Endothelial cell of umbilical vein (primary cell): ENCODE measurements at regions not wholly inside any gene's neighbourhood (a gene's known extent, or its start where the extent isn't known, plus 50 kb on each side); places are given as distances from the start of the nearest gene placed in this dataset.

Experiments
- BruUV-seq: library from RNA; stranded (reverse); fragments of 400-500 nt; replicated peaks from 2 replicates; lab custom pipeline; 2021; lab: Mats Ljungman, UMichigan
- CTCF ChIA-PET: fragments of 300-600, 350-600 bp; sonication (Branson Sonifier 250); formaldehyde crosslinking; loops from one replicate; lab custom pipeline; 2021; ENCODE audit warnings: antibody characterized with exemption, inconsistent platforms; lab: Charles Lee
- POLR2A ChIA-PET: fragments of 300-600, 350-600 bp; sonication (Branson Sonifier 250); formaldehyde crosslinking; loops from one replicate; lab custom pipeline; 2021; ENCODE audit warnings: antibody characterized with exemption, inconsistent platforms; lab: Charles Lee
- DNase-seq: peaks from one replicate; pipeline ENCODE4 v3.0.0-alpha.2; 2011; ENCODE audit warnings: low read depth, low spot score
- FAIRE-seq: peaks from 2 replicates; lab custom pipeline; 2011; peaks lifted over from hg19 to GRCh38; lab: Jason Lieb, UNC
- H2AFZ ChIP-seq: 2 replicates; pipeline ENCODE4 v1.6.0; 2012; ENCODE audit warnings: low read depth, low read length, control low read depth, inconsistent platforms
- H3K27ac ChIP-seq: 2 replicates; pipeline ENCODE4 v1.5.1; 2011; ENCODE audit warnings: low read depth, mild to moderate bottlenecking, control low read depth, low read length, moderate library complexity; ENCODE audit not compliant: insufficient read depth
- H3K27me3 ChIP-seq, 2 experiments: 2 replicates each; pipeline versions ENCODE4 v1.6.0 to v1.6.1; 2011; ENCODE audit warnings: low read length in 2 of 2, mixed read lengths in 1 of 2; ENCODE audit not compliant: control insufficient read depth in 2 of 2, insufficient read depth in 2 of 2
- H3K36me3 ChIP-seq, 2 experiments: 2 replicates in 1 of 2; 3 replicates in 1 of 2; pipeline ENCODE4 v1.5.1; 2011; ENCODE audit warnings: low read length in 2 of 2, mild to moderate bottlenecking in 1 of 2, moderate library complexity in 1 of 2; ENCODE audit not compliant: control insufficient read depth in 2 of 2, insufficient read depth in 2 of 2; ENCODE audit errors: extremely low read depth in 1 of 2
- H3K4me1 ChIP-seq: 3 replicates; pipeline ENCODE4 v1.5.1; 2011; ENCODE audit warnings: mild to moderate bottlenecking, low read length; ENCODE audit not compliant: control insufficient read depth, insufficient read depth; ENCODE audit errors: extremely low read depth
- H3K4me2 ChIP-seq: 2 replicates; pipeline ENCODE4 v1.6.1; 2011; ENCODE audit warnings: low read length, control low read depth, mixed read lengths; ENCODE audit not compliant: insufficient read depth
- H3K4me3 ChIP-seq, 3 experiments: fragments of 200-600 bp in 1 of 3; sonication (generic), shearing (Covaris generic) in 1 of 3; replicated peaks in 1 of 3; 2 replicates each; pipeline ENCODE4 v1.5.1; 2011 to 2016; ENCODE audit warnings: control low read depth in 3 of 3, low read length in 3 of 3, mild to moderate bottlenecking in 2 of 3, inconsistent platforms in 1 of 3, low read depth in 1 of 3, moderate library complexity in 1 of 3; ENCODE audit not compliant: insufficient read depth in 1 of 3
- H3K79me2 ChIP-seq: 2 replicates; pipeline ENCODE4 v1.6.0; 2012; ENCODE audit warnings: low read length, inconsistent platforms; ENCODE audit not compliant: control insufficient read depth, insufficient read depth
- H3K9ac ChIP-seq: replicated peaks from 2 replicates; pipeline ENCODE3; 2011; ENCODE audit warnings: low read length, control low read depth; ENCODE audit not compliant: insufficient read depth; ENCODE audit errors: extremely low read depth
- H3K9me1 ChIP-seq: replicated peaks from 3 replicates; pipeline ENCODE4 v1.6.0; 2011; ENCODE audit warnings: mild to moderate bottlenecking, low read length; ENCODE audit not compliant: control insufficient read depth, insufficient read depth; ENCODE audit errors: extremely low read depth
- H3K9me3 ChIP-seq: replicated peaks from 2 replicates; pipeline ENCODE4 v1.5.1; 2012; ENCODE audit warnings: low read length, inconsistent platforms; ENCODE audit not compliant: control insufficient read depth, insufficient read depth
- H4K20me1 ChIP-seq: replicated peaks from 2 replicates; pipeline ENCODE3; 2011; ENCODE audit warnings: mild to moderate bottlenecking, low read length; ENCODE audit not compliant: control insufficient read depth, insufficient read depth; ENCODE audit errors: extremely low read depth
- CTCF ChIP-seq, 2 donors: IDR thresholded peaks; 1 replicate in 1 of 2; 2 replicates in 1 of 2; pipeline ENCODE4 v1.5.1; 2011; ENCODE audit warnings: low read length in 2 of 2, mild to moderate bottlenecking in 2 of 2, moderate library complexity in 2 of 2, control low read depth in 1 of 2, inconsistent platforms in 1 of 2, low read depth in 1 of 2; ENCODE audit not compliant: insufficient read depth in 1 of 2; ENCODE audit errors: extremely low read depth in 1 of 2
- EZH2 ChIP-seq: IDR thresholded peaks from 2 replicates; pipeline ENCODE4 v1.6.1; 2012; ENCODE audit warnings: borderline replicate concordance, low read depth, mild to moderate bottlenecking, moderate library complexity, low read length, inconsistent platforms; ENCODE audit not compliant: severe bottlenecking
- FOS ChIP-seq: IDR thresholded peaks from 2 replicates; pipeline ENCODE4 v1.6.1; 2011; ENCODE audit warnings: mild to moderate bottlenecking, low read length, moderate library complexity, borderline replicate concordance; ENCODE audit not compliant: insufficient read depth
- GATA2 ChIP-seq: IDR thresholded peaks from 2 replicates; pipeline ENCODE4 v1.7.0; 2011; ENCODE audit warnings: low read depth, mild to moderate bottlenecking, moderate library complexity, mixed read lengths, low read length; ENCODE audit not compliant: insufficient read length, insufficient read depth
- JUN ChIP-seq: IDR thresholded peaks from 2 replicates; pipeline ENCODE4 v1.6.1; 2011; ENCODE audit warnings: borderline replicate concordance, low read depth; ENCODE audit not compliant: insufficient read length, insufficient read depth
- MAX ChIP-seq: IDR thresholded peaks from 2 replicates; pipeline ENCODE4 v1.6.1; 2011; ENCODE audit not compliant: insufficient read depth, insufficient read length
- MYC ChIP-seq: IDR thresholded peaks from one replicate; pipeline ENCODE4 v1.6.1; 2011; ENCODE audit warnings: mild to moderate bottlenecking, low read depth, low read length
- POLR2A ChIP-seq: IDR thresholded peaks from 2 replicates; pipeline ENCODE4 v1.6.1; 2012; ENCODE audit warnings: low read depth, mild to moderate bottlenecking, control low read depth, low read length
- POLR2AphosphoS5 ChIP-seq: IDR thresholded peaks from 2 replicates; pipeline ENCODE4 v1.6.1; 2012; ENCODE audit warnings: low read depth, mild to moderate bottlenecking, control low read depth, low read length, moderate library complexity; ENCODE audit not compliant: insufficient read depth
- dilution Hi-C: fragments of 300-500 bp; cut with MboI; formaldehyde crosslinking; loops from one replicate; pipeline ENCODE4 v1.15.0; 2019; ENCODE audit warnings: low sequenced_read_pairs; ENCODE audit not compliant: extremely low pct_ligation_motif_present
- intact Hi-C: fragments of 100-400 bp; cut with micrococcal nuclease; formaldehyde crosslinking; loops from one replicate; pipeline ENCODE4 v1.10.0; 2022

GRCh38 chr6:144697801-144698200 is 412.7 kb downstream of the UTRN start:
- no peaks in the 10 kb centered on the region for H3K9me1 ChIP-seq
- ChIA-PET CTCF (interaction anchor here (0.6 kb wide), 1 partner anchor 1812 kb away, joined by 3 read pairs; no protein-coding TSS in a partner anchor), POLR2A (no interaction called here)
- DNase-seq, result no peak
- H3K4me1 ChIP-seq, result no peaks in the 10 kb centered on the region
- H3K36me3 ChIP-seq, result peaks cover 0 to 4% of the 10 kb centered on the region in 2 experiments
- no peaks in the 10 kb centered on the region for H3K9me3 ChIP-seq
- H3K4me3 ChIP-seq, result no peak overlapping the region
- no peaks in the 10 kb centered on the region for H4K20me1 ChIP-seq
- no peak overlapping the region for H3K4me2 ChIP-seq
- H3K9ac ChIP-seq, result no peak overlapping the region
- intact Hi-C loops, result no loop called here
- TF ChIP-seq GATA2, result no peak
- no peak for TF ChIP-seq MYC
- TF ChIP-seq JUN, result no peak
- no peak for TF ChIP-seq FOS
- TF ChIP-seq CTCF (IDR thresholded peaks at IDR 0.05; ENCODE audit: extremely low read depth in 1 of 2, insufficient read depth in 1 of 2, low read depth in 1 of 2, low read length in 2 of 2), result no peak
- TF ChIP-seq EZH2, result no peak
- no peak for TF ChIP-seq POLR2AphosphoS5
- no peak for TF ChIP-seq POLR2A
- no peak for TF ChIP-seq MAX
- no peaks in the 10 kb centered on the region for H3K79me2 ChIP-seq
- H3K27ac ChIP-seq, result no peak overlapping the region
- BruUV-seq, result no TSS peak
- no peak for FAIRE-seq
- dilution Hi-C loops, result no loop called here
- H3K27me3 ChIP-seq, result no peaks in the 10 kb centered on the region
- H2AFZ ChIP-seq, result no peak overlapping the region
